Endothelial cell of umbilical vein (primary cell): ENCODE measurements at regions not wholly inside any gene's neighbourhood (a gene's known extent, or its start where the extent isn't known, plus 50 kb on each side); places are given as distances from the start of the nearest gene placed in this dataset.

ENCODE experiments used
- CTCF ChIP-seq, 2 donors: IDR thresholded peaks; 1 replicate in 1 of 2; 2 replicates in 1 of 2; pipeline ENCODE4 v1.5.1; 2011; ENCODE audit warnings: low read length in 2 of 2, mild to moderate bottlenecking in 2 of 2, moderate library complexity in 2 of 2, control low read depth in 1 of 2, inconsistent platforms in 1 of 2, low read depth in 1 of 2; ENCODE audit not compliant: insufficient read depth in 1 of 2; ENCODE audit errors: extremely low read depth in 1 of 2
- POLR2A ChIP-seq: IDR thresholded peaks from 2 replicates; pipeline ENCODE4 v1.6.1; 2012; ENCODE audit warnings: low read depth, mild to moderate bottlenecking, control low read depth, low read length
- POLR2AphosphoS5 ChIP-seq: IDR thresholded peaks from 2 replicates; pipeline ENCODE4 v1.6.1; 2012; ENCODE audit warnings: low read depth, mild to moderate bottlenecking, control low read depth, low read length, moderate library complexity; ENCODE audit not compliant: insufficient read depth

GRCh38 chr4:13056630-13057189 lies 427.4 kb downstream of the RAB28 start:
- no peak for TF ChIP-seq POLR2AphosphoS5
- no peak for TF ChIP-seq POLR2A
- TF ChIP-seq CTCF (IDR thresholded peaks at IDR 0.05; ENCODE audit: extremely low read depth in 1 of 2, insufficient read depth in 1 of 2, low read depth in 1 of 2, low read length in 2 of 2) = no peak
